GM21717 (cell line): ENCODE measurements at regions not wholly inside any gene's neighbourhood (a gene's known extent, or its start where the extent isn't known, plus 50 kb on each side); places are given as distances from the start of the nearest gene placed in this dataset.
A peak's percentile ranks its signal among the peaks of the same experiment; 100 is the strongest.

Source experiments
- ATAC-seq: cut with Tn5 transposase; IDR thresholded peaks from one replicate; pipeline ENCODE4 v1.9.1; 2021; ENCODE audit warnings: mild to moderate bottlenecking, moderate library complexity; ENCODE audit not compliant: unreplicated experiment

- ATAC-seq = no peak
These were observed 68.2 kb downstream of the MFAP3 start for GRCh38 chr5:154107010-154107409.

- ATAC-seq = no peak
These were observed 69.0 kb downstream of the MFAP3 start for GRCh38 chr5:154107756-154108155.

GRCh38 chr5:154109416-154110106 lies 70.8 kb downstream of the MFAP3 start:
- no peak for ATAC-seq

DNA sequence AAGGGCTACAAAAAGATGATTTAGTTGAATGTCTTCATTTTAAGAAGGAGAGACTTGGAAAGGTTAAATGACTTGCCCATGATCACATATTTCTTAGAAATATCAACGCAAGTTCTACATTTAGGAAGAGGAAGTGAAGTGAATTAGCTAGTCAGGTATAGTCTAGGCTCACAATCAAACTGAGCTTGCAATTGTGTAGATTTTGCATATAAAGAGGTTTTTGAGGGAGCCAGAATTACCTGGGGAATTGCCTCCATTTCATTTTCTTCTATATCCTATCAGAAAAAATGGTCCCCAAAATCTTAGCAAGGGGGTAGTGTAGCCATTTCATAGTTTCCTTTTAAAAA lies 71.3 kb downstream of the MFAP3 start:
- ATAC-seq = no peak

GRCh38 chr5:154110716-154111115 lies 71.9 kb downstream of the MFAP3 start:
- ATAC-seq = no peak

- no peak for ATAC-seq
These were observed 72.4 kb downstream of the MFAP3 start for GRCh38 chr5:154111214-154111613.

DNA sequence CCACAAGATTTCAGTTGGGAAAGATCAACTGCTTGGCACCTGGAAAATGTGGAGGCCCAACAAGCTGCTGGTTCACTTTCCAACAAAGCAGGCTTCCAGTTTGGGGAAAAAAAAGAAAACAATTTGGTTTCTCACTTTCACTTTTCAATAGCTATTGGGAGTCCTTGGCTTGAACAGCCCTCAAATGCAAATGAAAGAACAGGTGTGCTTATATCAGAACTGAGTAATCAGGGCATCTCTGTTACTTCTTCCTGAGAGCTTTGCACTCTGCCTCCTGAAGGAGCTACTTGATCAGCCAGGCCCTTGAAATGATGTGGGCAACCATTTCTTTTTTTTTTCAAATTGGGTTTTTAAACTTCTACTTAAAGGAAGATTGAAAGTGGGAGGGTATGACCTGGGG lies 73.5 kb downstream of the MFAP3 start:
- ATAC-seq = peak; percentile 76

DNA sequence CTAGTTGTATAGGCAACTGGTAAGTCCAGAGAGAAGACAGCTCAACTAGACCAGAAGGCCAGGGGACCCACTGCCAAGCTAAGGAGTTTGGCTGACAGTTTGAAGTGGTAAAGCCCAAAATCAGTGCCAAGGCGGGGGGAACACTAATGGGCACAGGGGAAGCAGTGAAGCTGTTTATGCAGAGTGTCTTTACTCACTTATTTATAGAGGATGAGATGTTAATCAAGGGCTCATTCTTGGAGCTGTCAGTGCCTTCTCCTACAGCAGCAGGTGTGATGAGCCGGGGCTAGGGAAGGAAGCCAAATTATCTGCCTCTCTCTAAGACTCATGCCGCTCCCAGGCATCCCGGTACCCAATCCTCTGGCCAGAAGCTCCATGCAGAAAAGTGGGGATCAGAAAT lies 75.2 kb upstream of the GALNT10 start:
- no peak for ATAC-seq

GRCh38 chr5:154117050-154117449 lies 73.5 kb upstream of the GALNT10 start:
- no peak for ATAC-seq

DNA sequence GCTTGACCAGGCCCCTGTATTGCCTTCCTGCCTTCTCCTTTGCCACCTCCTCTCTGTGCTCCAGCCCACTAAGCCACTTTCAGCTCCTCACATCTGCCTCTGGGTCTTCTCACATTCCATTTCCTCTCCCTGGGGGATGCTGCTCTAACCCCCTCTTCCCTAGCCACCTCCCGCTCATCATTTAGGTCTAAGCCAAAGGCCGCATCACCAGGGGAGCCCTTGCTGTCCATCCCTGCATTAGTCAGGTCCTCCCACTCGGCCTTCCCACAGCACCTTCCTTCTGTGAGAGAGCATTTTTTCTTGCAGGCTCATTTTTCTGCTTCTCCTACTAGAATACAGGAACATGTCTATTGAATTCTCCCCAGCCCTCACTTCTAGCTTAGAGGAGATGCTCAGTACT lies 72.6 kb upstream of the GALNT10 start:
- no peak for ATAC-seq

GRCh38 chr5:154118385-154118784 lies 72.1 kb upstream of the GALNT10 start:
- ATAC-seq = no peak

DNA sequence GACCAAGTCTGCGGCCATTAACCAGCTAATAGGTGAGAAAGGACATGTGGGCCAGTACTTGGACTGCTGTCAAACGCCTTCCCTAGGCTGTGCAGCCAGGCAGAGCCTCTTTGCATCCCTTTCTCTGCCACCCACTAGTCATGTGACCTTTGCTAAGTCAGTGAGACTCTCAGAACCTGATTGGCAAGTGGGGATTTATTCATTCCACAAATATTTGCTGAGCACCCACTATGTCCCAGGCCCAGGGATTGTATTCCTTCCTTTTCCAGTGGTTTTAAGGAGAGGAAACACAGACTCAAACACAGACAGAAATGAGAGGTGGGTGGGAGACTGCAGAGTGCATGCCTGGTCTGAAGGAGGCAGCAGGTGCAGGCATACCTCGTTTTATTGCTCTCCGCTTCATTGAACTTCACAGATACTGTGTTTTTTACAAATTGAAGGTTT lies 71.6 kb upstream of the GALNT10 start:
- ATAC-seq = no peak

DNA sequence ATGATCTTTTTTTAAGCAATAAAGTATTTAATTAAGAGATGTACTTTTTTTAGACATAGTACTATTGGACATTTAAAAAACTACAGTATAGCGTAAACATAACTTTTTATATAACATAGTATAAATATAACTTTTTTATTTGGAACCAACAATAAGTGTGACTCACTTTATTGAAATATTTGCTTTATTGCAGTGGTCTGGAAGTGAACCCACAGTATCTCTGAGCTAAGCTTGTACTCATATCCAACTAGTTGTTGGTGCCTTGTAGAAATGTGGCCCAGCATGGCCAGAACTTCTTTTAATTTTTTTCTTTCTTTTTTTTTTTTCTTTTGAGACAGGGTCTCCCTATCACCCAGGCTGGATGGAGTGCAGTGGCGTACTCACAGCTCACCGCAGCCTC lies 61.5 kb upstream of the GALNT10 start:
- no peak for ATAC-seq

DNA sequence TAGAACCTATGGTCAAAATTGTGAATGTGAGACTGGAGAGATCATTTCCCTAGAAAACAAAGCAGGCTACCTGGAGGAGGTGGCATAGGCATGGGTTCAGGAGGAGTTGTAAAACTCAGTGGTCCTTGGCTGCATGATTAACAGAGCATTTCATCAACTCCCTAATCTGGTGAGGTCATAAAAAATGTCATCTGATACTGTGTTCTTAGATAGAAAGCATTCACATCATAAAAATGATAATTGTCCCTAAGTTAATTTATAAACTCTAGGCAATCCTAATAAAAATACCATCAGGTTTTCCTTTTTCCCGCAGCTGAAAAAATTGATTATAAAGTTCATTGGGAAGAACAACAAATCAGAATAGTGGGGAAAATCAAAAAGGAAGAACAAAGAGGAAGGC lies 60.6 kb upstream of the GALNT10 start:
- ATAC-seq = no peak

DNA sequence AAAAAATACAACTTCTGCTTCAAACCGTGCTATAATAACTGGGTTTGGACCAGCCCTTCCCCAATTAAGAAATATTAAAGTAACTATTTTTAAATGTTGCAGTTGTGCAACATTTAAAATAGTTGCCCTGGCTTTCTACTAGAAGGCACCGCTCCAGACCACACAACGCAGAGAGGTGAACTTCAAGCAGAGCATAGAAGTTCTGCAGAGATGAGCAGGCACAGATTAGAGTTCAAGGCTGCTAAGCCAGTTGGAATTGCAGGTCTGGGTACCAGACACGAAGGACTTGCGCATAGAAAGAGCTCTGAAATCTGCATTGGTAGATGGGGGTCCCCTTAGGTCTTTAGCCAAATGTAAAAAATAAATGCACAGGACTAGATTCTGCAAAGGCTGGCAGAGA lies 58.7 kb upstream of the GALNT10 start:
- ATAC-seq = no peak

GRCh38 chr5:154132718-154133307 lies 57.7 kb upstream of the GALNT10 start:
- ATAC-seq = no peak

DNA sequence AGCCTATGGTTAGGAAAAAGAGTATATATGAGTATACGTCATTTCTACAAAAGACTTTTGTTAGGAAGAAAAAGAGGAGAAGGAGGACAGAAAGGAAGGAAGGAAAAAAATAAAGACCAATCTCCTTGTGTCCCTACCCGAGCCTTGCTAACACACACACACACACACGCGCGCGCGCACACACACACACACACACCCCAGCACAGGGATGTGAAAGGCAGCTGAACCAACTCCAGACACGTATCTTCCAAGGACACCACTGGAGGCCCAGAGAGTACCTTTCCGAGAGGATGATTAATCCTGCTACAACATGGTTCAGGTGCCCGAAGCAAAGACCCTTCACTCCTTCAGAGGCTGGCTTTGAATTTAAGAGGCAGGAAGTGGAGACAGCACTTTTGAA lies 56.9 kb upstream of the GALNT10 start:
- no peak for ATAC-seq

- no peak for ATAC-seq
These were observed 56.0 kb upstream of the GALNT10 start for GRCh38 chr5:154134499-154134898.

- ATAC-seq = no peak
These were observed 55.3 kb upstream of the GALNT10 start for GRCh38 chr5:154135125-154135817.

GRCh38 chr5:154136141-154136540 lies 54.4 kb upstream of the GALNT10 start:
- no peak for ATAC-seq

DNA sequence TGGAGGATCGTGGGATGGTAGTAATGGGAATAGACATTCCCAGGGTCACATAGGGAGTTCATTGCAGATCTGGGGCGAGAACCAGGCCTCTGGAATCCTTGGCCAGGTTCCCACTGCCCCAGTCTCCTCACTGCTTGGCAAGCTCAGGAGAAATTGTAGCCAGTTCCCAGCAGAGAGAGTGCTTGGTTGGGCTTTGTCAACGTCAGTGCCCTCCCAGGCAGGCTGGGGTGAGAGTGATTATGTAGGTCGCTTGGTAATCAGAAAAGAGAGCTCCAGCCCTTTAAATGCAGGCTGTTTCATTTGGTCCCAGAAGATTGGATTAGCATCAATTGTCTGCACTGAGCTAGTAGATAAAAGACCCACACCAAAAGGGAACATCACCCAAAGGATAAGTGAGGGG lies 51.8 kb upstream of the GALNT10 start:
- ATAC-seq = no peak

- no peak for ATAC-seq
These were observed 50.2 kb upstream of the GALNT10 start for GRCh38 chr5:154140381-154140780.
